HL-60 (cell line): ENCODE measurements at regions not wholly inside any gene's neighbourhood (a gene's known extent, or its start where the extent isn't known, plus 50 kb on each side); places are given as distances from the start of the nearest gene placed in this dataset.

Source experiments
- DNase-seq, 2 experiments: peaks; one replicate each; pipeline ENCODE4 v3.0.0-alpha.2; 2010 to 2020; ENCODE audit warnings: low read depth in 1 of 2, low spot score in 1 of 2
- H3K27ac ChIP-seq: fragments of 250-450 bp; sonication (Bioruptor Pico); replicated peaks from 2 replicates; pipeline ENCODE4 v1.5.1; 2020; ENCODE audit warnings: mild to moderate bottlenecking, moderate library complexity
- H3K27me3 ChIP-seq: fragments of 250-450 bp; sonication (Bioruptor Pico); 2 replicates; pipeline ENCODE4 v1.5.1; 2021; ENCODE audit warnings: mild to moderate bottlenecking, moderate library complexity; ENCODE audit not compliant: insufficient read depth, poor library complexity, severe bottlenecking
- H3K4me3 ChIP-seq: replicated peaks from 2 replicates; pipeline ENCODE4 v1.5.1; 2011; ENCODE audit warnings: mild to moderate bottlenecking, control low read depth, low read length; ENCODE audit not compliant: insufficient read depth
- CTCF ChIP-seq: IDR thresholded peaks from one replicate; pipeline ENCODE4 v1.5.1; 2011; ENCODE audit warnings: low read length, control low read depth, inconsistent platforms; ENCODE audit not compliant: insufficient read depth
- GABPA ChIP-seq: IDR thresholded peaks from 2 replicates; pipeline ENCODE4 v1.6.1; 2012; ENCODE audit warnings: low read depth
- POLR2AphosphoS5 ChIP-seq: IDR thresholded peaks from 2 replicates; pipeline ENCODE4 v1.6.1; 2012; ENCODE audit warnings: low read depth
- REST ChIP-seq: IDR thresholded peaks from 2 replicates; pipeline ENCODE4 v1.6.1; 2012; ENCODE audit warnings: low read depth; ENCODE audit not compliant: insufficient replicate concordance
- SPI1 ChIP-seq: IDR thresholded peaks from 2 replicates; pipeline ENCODE4 v1.6.1; 2012; ENCODE audit warnings: low read depth, mild to moderate bottlenecking, borderline replicate concordance

- DNase-seq = no peak
- Histone ChIP-seq H3K27ac (no peak overlapping the region), H3K27me3 (no peaks in the 10 kb centered on the region), H3K4me3 (no peak overlapping the region)
- TF ChIP-seq POLR2AphosphoS5 (no peak), REST (no peak), SPI1 (no peak), CTCF (no peak), GABPA (no peak)
Measured at GRCh38 chr3:25895031-25895430, 105.1 kb downstream of the OXSM start.

- H3K27me3 ChIP-seq = no peaks in the 10 kb centered on the region
- no peak overlapping the region for H3K27ac ChIP-seq
- TF ChIP-seq CTCF = no peak
- TF ChIP-seq REST = no peak
- no peak for TF ChIP-seq POLR2AphosphoS5
- no peak for TF ChIP-seq GABPA
- TF ChIP-seq SPI1 = no peak
- no peak overlapping the region for H3K4me3 ChIP-seq
- DNase-seq = no peak
Measured at GRCh38 chr3:25895443-25895842, 105.6 kb downstream of the OXSM start.

- no peak for TF ChIP-seq REST
- no peak for TF ChIP-seq POLR2AphosphoS5
- TF ChIP-seq GABPA = no peak
- H3K4me3 ChIP-seq = no peak overlapping the region
- H3K27ac ChIP-seq = no peak overlapping the region
- DNase-seq = no peak
- no peaks in the 10 kb centered on the region for H3K27me3 ChIP-seq
Measured at GRCh38 chr3:25897019-25897418, 107.1 kb downstream of the OXSM start.
